ENCODE measurements at regions not wholly inside any gene's neighbourhood (a gene's known extent, or its start where the extent isn't known, plus 50 kb on each side); places are given as distances from the start of the nearest gene placed in this dataset.
"Not testable (repeated sequence)": the region's sequence is repeated elsewhere in the genome, so short reads cannot be mapped to it uniquely, and the experiment has no call there.

GRCh38 chr18:73340135-73340977 is 472.6 kb upstream of the NETO1 start (continued):
- no peak for TF ChIP-seq ZFP3 (CRISPR knock-in tag; IDR thresholded peaks at IDR 0.05)
- TF ChIP-seq CSRNP3 (CRISPR knock-in tag; IDR thresholded peaks at IDR 0.05) = no peak
- no peak for TF ChIP-seq RARB (CRISPR knock-in tag; IDR thresholded peaks at IDR 0.05)
- no peak for TF ChIP-seq SNAI2 (CRISPR knock-in tag; IDR thresholded peaks at IDR 0.05)
- no peak for TF ChIP-seq TCF4 (CRISPR knock-in tag; IDR thresholded peaks at IDR 0.05; ENCODE audit: borderline replicate concordance)
- TF ChIP-seq PPARA (CRISPR knock-in tag; IDR thresholded peaks at IDR 0.05; ENCODE audit: borderline replicate concordance) = no peak
- no peak for TF ChIP-seq ZNF70 (CRISPR knock-in tag; IDR thresholded peaks at IDR 0.05)

GRCh38 chr18:73331212-73331772 is 463.5 kb upstream of the NETO1 start:
- ATAC-seq = no peak
- TF ChIP-seq OSR1 (CRISPR knock-in tag; IDR thresholded peaks at IDR 0.05) = no peak
- no peak for TF ChIP-seq TCF4 (CRISPR knock-in tag; IDR thresholded peaks at IDR 0.05; ENCODE audit: borderline replicate concordance)
- no peak for TF ChIP-seq ESRRG (CRISPR knock-in tag; IDR thresholded peaks at IDR 0.05)

- ATAC-seq = not testable (repeated sequence)
These were observed 462.3 kb upstream of the NETO1 start for GRCh38 chr18:73330106-73330505.

GRCh38 chr18:73324187-73324831 is 456.5 kb upstream of the NETO1 start:
- ATAC-seq = not testable (repeated sequence)

GRCh38 chr18:73318739-73319479 is 451.1 kb upstream of the NETO1 start:
- TF ChIP-seq ISL1 (CRISPR knock-in tag; IDR thresholded peaks at IDR 0.05) (no peak), ZFP30 (CRISPR knock-in tag; IDR thresholded peaks at IDR 0.05) (no peak), TOX (CRISPR knock-in tag; IDR thresholded peaks at IDR 0.05; ENCODE audit: borderline replicate concordance) (no peak), RARB (CRISPR knock-in tag; IDR thresholded peaks at IDR 0.05) (no peak), ZNF8 (CRISPR knock-in tag; IDR thresholded peaks at IDR 0.05) (no peak), ZNF565 (CRISPR knock-in tag; conservative IDR thresholded peaks at IDR 0.05; ENCODE audit: low read depth) (no peak), PATZ1 (CRISPR knock-in tag; IDR thresholded peaks at IDR 0.05; ENCODE audit: borderline replicate concordance) (no peak), TSHZ2 (CRISPR knock-in tag; IDR thresholded peaks at IDR 0.05) (no peak)
- ATAC-seq = no peak

GRCh38 chr18:73316513-73316912 is 448.7 kb upstream of the NETO1 start:
- no peak for ATAC-seq
- TF ChIP-seq TOX (CRISPR knock-in tag; IDR thresholded peaks at IDR 0.05; ENCODE audit: borderline replicate concordance) (no peak), ESRRG (CRISPR knock-in tag; IDR thresholded peaks at IDR 0.05) (no peak), CSDC2 (CRISPR knock-in tag; IDR thresholded peaks at IDR 0.05) (no peak), ZNF8 (CRISPR knock-in tag; IDR thresholded peaks at IDR 0.05) (no peak), GLIS3 (CRISPR knock-in tag; IDR thresholded peaks at IDR 0.05) (no peak), PPARA (CRISPR knock-in tag; IDR thresholded peaks at IDR 0.05; ENCODE audit: borderline replicate concordance) (no peak), POU6F1 (CRISPR knock-in tag; IDR thresholded peaks at IDR 0.05; ENCODE audit: borderline replicate concordance, low read depth) (no peak), ZFP30 (CRISPR knock-in tag; IDR thresholded peaks at IDR 0.05) (no peak), ZNF70 (CRISPR knock-in tag; IDR thresholded peaks at IDR 0.05) (no peak), BACH2 (CRISPR knock-in tag; IDR thresholded peaks at IDR 0.05; ENCODE audit: borderline replicate concordance) (no peak), CSRNP3 (CRISPR knock-in tag; IDR thresholded peaks at IDR 0.05) (no peak)
